ENCODE measurements at regions not wholly inside any gene's neighbourhood (a gene's known extent, or its start where the extent isn't known, plus 50 kb on each side); places are given as distances from the start of the nearest gene placed in this dataset.
A peak's percentile ranks its signal among the peaks of the same experiment; 100 is the strongest.

GRCh38 chr5:10832421-10832820 is 71.4 kb upstream of the DAP start:
- TF ChIP-seq ZFX (IDR thresholded peaks at IDR 0.05) (no peak), CTCF (conservative IDR thresholded peaks at IDR 0.05) (no peak)
- no peak overlapping the region for H3K27ac ChIP-seq

- no peak for TF ChIP-seq CTCF (conservative IDR thresholded peaks at IDR 0.05)
- TF ChIP-seq ZFX (IDR thresholded peaks at IDR 0.05), result no peak
- no peak overlapping the region for H3K27ac ChIP-seq
Observed at GRCh38 chr5:10831419-10831818, 70.4 kb upstream of the DAP start.

- TF ChIP-seq CTCF (conservative IDR thresholded peaks at IDR 0.05) (no peak), ZFX (IDR thresholded peaks at IDR 0.05) (no peak)
- H3K27ac ChIP-seq, result no peak overlapping the region
Observed at GRCh38 chr5:10828241-10828640, 67.2 kb upstream of the DAP start.

- TF ChIP-seq CTCF (conservative IDR thresholded peaks at IDR 0.05), result no peak
- no peak for TF ChIP-seq ZFX (IDR thresholded peaks at IDR 0.05)
- H3K27ac ChIP-seq, result no peak overlapping the region
Observed at GRCh38 chr5:10827571-10827970, 66.5 kb upstream of the DAP start.

GRCh38 chr5:10826971-10827370 is 65.9 kb upstream of the DAP start:
- no peak for TF ChIP-seq CTCF (conservative IDR thresholded peaks at IDR 0.05)
- no peak overlapping the region for H3K27ac ChIP-seq

- H3K27ac ChIP-seq, result no peak overlapping the region
- TF ChIP-seq CTCF (conservative IDR thresholded peaks at IDR 0.05), result peak; percentile 20
- TF ChIP-seq ZFX (IDR thresholded peaks at IDR 0.05), result no peak
Observed at GRCh38 chr5:10825897-10826644, 65.0 kb upstream of the DAP start.

GRCh38 chr5:10812218-10812617 is 51.2 kb upstream of the DAP start:
- H3K27ac ChIP-seq, result no peak overlapping the region
- TF ChIP-seq CTCF (conservative IDR thresholded peaks at IDR 0.05) (no peak), ZFX (IDR thresholded peaks at IDR 0.05) (no peak)
